PC-3 (cell line): ENCODE measurements at regions not wholly inside any gene's neighbourhood (a gene's known extent, or its start where the extent isn't known, plus 50 kb on each side); places are given as distances from the start of the nearest gene placed in this dataset.

Experiments used
- EZH2 ChIP-seq: fragments of 300-600 bp; sonication (generic); IDR thresholded peaks from one replicate; pipeline ENCODE4 v1.6.1; 2017; ENCODE audit warnings: antibody characterized with exemption, mild to moderate bottlenecking, low read length; ENCODE audit not compliant: unreplicated experiment
- EZH2phosphoT487 ChIP-seq: fragments of 300-600 bp; sonication (generic); IDR thresholded peaks from 2 replicates; pipeline ENCODE4 v1.6.1; 2018; ENCODE audit warnings: mild to moderate bottlenecking, antibody characterized with exemption, low read length, borderline replicate concordance
- TF ChIP-seq, protein P1 (sequence below): fragments of 300-600 bp; sonication (generic); conservative IDR thresholded peaks from 2 replicates; pipeline ENCODE4 v1.5.1; 2017; ENCODE audit warnings: antibody characterized with exemption, low read depth, mild to moderate bottlenecking, low read length

- TF ChIP-seq, protein P1, sequence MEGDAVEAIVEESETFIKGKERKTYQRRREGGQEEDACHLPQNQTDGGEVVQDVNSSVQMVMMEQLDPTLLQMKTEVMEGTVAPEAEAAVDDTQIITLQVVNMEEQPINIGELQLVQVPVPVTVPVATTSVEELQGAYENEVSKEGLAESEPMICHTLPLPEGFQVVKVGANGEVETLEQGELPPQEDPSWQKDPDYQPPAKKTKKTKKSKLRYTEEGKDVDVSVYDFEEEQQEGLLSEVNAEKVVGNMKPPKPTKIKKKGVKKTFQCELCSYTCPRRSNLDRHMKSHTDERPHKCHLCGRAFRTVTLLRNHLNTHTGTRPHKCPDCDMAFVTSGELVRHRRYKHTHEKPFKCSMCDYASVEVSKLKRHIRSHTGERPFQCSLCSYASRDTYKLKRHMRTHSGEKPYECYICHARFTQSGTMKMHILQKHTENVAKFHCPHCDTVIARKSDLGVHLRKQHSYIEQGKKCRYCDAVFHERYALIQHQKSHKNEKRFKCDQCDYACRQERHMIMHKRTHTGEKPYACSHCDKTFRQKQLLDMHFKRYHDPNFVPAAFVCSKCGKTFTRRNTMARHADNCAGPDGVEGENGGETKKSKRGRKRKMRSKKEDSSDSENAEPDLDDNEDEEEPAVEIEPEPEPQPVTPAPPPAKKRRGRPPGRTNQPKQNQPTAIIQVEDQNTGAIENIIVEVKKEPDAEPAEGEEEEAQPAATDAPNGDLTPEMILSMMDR, result no peak
- TF ChIP-seq EZH2 (no peak), EZH2phosphoT487 (no peak)
These were observed 446.2 kb downstream of the ELAVL2 start for GRCh38 chr9:23379842-23380241.
